ENCODE measurements at regions not wholly inside any gene's neighbourhood (a gene's known extent, or its start where the extent isn't known, plus 50 kb on each side); places are given as distances from the start of the nearest gene placed in this dataset.

DNA sequence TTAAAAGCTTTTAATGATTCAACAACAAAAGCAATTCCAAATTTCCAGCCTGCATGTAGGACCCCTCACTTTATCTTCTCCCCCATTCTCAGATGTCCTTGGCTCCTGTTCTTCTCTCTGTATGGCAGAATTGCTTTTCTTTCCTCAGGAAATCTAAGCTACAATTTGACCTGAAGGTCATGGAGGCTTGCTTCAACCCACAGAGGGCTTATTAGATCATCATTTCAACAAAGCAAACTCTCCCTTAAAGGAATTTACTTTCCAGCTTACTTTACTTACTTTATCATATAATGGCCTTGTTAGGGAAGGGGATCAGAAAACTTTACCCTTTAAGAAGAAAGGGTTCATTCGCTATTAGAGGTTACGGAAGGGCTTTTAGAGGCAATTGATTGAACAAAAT lies 211.5 kb downstream of the RAD51AP2 start:
- FAIRE-seq (no peak), DNase-seq (ENCODE audit: low spot score) (no peak)

DNA sequence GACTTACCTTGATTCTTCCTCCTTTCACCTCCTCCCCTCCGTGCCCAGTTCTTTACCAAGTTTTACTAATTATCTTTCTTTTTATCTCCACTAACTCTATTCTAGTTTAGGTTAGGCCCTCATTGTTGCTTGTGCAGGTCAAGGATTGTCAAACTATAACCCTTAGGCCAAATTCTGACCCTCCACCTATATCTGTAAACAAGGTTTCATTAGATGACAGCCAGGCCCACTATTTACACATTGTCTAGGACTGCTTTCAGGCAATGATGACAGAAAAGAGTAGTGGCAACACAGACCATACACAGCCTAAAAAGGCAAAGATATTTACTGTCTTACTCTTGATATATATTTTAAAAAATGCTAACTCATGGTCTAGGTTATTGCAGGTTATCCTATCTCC lies 212.0 kb downstream of the RAD51AP2 start:
- FAIRE-seq (no peak), DNase-seq (ENCODE audit: low spot score) (no peak)

DNA sequence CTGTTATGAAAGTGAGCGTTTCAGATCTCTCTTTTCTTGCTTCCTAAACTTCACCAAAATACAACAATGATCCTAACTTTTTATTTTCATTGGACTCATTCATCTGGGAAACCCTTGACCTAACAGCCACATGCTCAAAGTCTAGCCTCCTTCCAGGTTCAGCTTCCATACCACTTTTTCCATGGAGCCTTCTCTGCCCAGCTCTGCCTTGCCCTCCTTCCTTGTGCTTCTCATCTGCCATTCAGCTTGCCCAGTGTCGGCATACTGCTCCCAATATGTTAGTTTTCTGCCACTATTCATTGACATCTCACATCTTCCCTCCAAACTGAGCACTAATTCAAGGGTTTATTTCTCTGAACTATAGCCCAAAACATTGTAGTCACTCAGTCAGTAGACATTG lies 214.7 kb downstream of the RAD51AP2 start:
- peak; percentile 40 for DNase-seq (ENCODE audit: low spot score)
- peak; percentile 68 for FAIRE-seq

DNA sequence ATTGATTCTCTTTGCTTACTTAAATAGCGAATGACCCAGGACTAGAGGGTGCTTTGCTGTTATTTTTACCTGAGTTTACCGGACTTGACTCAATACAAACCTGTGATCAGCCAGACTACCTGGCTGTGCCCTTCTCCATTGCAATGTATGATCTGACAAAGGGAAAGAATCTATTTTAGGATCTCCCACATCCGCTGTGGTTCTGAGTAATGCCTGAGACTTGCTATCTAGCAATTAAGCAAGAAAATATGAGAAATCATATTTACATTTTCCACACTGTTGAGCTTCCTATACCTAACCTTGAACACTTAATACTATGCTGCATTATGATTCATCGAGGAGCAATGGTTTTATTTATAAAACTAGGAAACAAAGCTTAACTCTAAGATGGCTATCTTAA lies 215.2 kb downstream of the RAD51AP2 start:
- FAIRE-seq (no peak), DNase-seq (ENCODE audit: low spot score) (peak; percentile 46)

DNA sequence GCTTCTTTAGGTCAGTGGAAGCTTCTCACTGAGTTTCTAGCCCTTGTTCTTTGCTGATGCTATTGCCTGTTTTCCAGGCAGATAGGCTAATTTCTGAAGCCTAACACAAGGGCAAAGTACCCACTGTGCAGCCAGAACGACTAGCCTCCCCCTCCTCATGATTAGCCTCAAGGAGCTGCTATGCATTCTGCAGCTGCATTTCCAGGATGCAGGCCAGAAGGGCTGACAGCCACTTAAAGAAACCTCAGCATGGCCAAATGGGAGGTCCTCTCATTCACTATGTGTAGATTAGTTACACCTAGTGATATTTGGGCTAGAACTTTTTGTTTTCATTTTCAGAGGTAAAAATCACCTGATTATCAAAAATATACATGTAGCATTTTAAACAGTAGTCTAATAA lies 216.0 kb downstream of the RAD51AP2 start:
- DNase-seq (ENCODE audit: low spot score): no peak
- FAIRE-seq: no peak

DNA sequence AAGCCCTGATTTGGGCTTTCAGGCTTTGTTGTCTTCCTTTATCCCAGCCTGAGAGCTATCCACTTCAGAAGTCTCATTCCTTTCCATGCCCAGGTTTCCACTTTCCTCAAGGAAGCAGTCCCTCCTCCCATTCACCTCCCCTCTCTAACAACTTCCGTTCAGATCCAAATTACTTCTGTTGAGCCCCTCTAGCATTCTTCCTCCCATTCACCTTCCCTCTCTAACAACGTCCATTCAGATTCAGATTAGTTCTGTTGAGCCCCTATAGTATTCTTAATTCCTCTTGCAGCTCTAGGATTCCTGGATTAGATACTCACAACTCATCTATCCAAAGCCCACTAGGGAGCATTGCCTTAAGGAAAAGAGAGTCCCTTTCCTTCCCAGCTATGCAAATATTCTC lies 216.8 kb downstream of the RAD51AP2 start:
- no peak for FAIRE-seq
- no peak for DNase-seq (ENCODE audit: low spot score)

DNA sequence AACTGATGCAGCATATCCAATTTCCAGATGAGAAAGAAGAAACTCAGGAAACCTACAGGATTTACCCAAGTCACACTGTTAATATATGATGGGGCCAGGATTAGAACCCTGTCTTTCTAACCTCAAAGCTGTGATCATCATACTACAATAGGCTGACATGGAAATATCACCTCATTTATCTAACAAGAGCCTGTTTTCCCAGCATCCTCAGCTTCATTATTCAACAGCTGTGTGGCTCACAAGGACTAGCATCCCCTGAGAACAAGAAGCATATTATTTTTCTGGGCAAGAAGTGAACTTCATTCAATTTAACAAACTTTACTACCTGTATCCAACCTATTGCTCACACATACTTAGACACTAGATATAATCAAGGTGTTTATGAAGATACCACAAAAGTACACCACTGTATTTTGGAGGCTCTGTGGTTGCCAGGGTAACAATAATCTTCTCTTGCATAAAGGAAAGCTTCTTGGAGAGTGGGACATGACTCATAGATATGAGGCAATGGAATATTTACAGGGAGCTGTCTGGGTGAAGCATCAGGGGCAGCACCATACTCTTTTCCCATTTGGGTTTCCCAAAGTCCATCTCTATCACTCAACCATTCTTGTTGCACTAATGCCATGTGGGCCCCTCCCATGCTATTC lies 218.2 kb downstream of the RAD51AP2 start:
- FAIRE-seq: no peak
- DNase-seq (ENCODE audit: low spot score): peak; percentile 76

DNA sequence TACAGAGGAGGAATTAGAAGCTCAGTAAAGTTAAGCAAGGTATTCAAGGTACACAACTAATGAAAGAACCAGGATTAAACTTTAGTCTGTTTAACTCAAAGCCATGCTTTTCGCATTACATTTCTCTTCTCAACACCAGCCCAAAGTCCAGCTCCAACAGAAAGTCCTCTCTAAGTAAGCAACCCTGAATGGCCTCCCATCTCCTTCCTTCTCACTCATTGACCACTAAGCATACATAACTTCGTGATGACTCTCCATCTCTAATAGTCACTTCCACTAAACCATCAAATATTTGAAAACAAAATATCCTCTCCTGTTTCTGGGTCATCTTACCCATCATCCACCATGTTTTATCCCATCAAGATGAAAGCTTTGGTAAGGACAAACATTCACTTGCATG lies 219.8 kb downstream of the RAD51AP2 start:
- FAIRE-seq: no peak

DNA sequence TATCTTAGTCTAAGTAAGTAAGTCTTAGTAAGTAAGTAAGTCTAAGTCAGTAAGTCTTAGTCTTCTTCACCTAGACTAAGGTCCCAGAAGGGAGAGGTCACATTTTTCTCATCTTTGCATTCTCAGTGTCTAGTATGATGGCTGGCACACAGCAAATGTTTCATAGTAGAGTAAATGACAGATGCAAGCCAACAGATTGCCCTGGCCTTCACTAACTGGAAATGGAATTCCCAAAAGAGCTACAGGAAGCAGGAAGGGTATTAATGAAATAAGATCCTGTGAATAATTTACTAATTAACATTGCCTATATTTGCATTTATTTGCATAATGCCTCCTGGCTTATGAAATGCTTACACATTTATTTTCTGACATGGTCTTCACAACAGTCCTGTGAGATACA lies 221.6 kb downstream of the RAD51AP2 start:
- FAIRE-seq (no peak), DNase-seq (ENCODE audit: low spot score) (no peak)

More for the DNA sequence above, 219.8 kb downstream of the RAD51AP2 start:
- no peak for DNase-seq (ENCODE audit: low spot score)

DNA sequence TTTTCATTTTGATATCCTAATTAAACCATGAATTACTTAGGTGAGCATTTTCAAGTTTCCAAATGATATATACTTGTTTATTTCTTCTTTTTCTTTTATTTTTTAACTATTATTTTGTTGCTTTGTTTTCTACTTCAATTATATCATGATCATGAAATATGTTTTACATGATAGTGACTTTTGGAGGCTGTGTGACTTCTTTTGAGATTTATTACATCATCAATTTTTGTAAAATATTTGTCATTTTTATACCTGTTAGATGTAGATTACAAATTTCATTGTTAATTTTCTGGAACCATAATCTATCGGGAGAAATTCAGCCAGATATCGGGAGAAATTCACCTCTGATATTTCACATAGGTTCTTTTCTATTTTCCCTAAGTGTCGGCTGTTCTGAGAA lies 228.6 kb downstream of the RAD51AP2 start:
- FAIRE-seq: no peak
- no peak for DNase-seq (ENCODE audit: low spot score)

DNA sequence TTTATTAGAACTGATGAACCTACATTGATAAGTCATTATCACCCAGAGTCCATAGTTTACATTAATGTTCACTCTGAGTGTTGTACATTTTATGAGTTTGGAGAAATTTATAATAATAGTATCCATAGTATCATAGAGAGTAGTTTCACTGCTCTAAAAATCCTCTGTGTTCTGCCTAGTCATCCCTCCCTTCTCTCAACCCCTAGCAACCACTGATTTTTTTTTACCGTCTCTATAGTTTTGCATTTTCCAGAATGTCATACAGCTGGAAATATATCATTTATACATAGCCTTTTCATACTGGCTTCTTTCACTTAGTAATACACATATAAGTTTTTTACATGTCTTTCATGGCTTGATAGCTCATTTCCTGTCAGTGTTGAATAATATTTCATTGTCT lies 231.1 kb downstream of the RAD51AP2 start:
- FAIRE-seq: no peak
- no peak for DNase-seq (ENCODE audit: low spot score)

DNA sequence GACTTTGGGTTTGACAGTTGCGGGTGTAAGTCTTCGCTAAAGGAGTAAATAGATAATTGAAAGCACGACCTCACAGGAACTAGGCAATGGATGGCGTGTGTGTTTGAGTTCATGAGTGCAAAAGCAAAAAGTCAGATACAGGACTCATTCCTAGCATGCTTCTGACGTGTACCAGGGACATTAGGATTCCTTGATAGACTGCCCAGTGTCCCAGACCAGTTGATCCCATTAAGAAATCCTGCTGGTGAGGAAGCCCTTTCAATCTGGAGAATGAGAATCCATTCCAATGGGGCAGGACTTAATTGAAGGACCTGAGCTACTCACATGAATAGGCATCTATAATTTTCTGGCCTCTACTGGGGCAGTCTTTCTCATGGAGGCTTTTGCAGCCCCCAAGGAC lies 235.4 kb downstream of the RAD51AP2 start:
- FAIRE-seq (no peak), DNase-seq (ENCODE audit: low spot score) (no peak)

DNA sequence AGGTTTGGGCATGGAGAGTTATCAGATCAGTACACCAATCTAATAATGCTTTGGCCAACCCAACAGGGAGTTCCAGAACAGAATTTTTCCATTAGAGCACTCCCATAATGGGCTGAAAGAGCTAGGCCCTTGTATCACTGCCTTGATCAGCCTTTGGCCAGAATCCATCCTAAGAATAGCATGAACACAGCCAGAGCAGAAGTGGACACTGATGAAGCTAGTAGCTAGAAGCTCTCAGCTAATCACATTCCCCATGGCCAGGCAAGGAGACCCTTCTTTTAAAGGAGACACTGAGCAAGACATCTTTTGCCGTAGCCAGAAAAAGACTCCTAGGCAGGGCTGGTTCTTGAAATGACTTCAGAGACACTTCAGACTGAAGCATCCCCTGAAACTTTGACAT lies 236.0 kb downstream of the RAD51AP2 start:
- FAIRE-seq (no peak), DNase-seq (ENCODE audit: low spot score) (no peak)

DNA sequence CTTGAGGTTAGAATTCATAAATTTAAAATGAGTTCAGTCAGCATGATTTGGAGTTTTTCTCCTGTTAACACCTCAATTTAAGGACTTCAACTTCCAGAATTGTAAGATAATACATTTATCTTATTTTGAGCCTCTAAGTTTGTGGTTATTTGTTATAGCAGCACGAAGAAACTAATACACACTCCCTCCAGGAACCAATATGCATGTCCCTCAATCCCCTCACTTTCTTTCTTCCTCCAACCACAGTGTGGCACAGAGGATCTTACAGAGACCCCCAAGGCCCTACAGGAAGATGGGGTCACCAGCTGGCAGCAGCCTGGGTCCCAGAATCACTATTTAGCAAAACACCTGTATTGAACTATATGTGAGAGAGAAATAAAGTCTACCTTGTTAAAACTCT lies 242.0 kb downstream of the RAD51AP2 start:
- DNase-seq (ENCODE audit: low spot score) (no peak), FAIRE-seq (no peak)

DNA sequence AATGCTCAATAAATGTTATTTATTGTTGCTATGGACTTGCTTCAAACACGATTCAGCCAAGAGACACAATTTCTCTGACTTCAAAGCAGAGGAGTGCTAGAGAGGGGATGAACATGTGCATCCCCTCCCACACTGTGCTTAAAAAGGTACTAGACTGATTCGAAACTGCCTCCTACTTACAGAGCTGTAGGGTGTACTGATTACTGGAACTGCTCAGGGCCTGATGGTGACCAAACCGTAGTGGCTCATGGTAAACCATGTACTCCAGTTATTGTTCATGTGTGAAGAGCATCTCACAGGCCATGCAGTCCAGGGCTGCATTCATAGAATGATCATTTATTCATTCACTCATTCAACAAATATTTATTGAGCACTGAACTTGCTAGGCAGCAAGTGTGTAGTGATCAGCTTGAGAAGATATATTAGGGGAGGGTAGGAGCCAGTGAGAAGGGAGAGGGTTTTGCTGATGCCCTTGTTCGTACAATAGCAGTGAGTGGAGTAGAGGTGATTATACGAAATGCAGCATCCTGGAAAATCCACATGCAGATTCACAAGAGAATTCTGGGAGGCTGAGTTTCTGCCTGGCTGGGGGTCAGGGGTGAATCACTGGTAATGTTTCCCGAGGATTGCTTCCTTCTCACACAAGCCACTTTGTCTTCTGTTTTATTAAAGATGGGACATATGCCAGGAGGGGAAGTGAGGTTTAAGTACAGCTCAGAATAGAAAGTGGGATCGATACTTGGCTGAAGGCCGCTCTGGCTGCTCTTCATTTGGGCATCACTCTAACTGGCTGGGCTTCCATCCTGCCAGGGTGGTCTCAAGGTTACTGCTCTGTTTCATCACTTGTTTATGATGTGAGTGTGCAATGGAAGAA lies 245.4 kb downstream of the RAD51AP2 start:
- peak; percentile 34 for DNase-seq (ENCODE audit: low spot score)
- FAIRE-seq: no peak

DNA sequence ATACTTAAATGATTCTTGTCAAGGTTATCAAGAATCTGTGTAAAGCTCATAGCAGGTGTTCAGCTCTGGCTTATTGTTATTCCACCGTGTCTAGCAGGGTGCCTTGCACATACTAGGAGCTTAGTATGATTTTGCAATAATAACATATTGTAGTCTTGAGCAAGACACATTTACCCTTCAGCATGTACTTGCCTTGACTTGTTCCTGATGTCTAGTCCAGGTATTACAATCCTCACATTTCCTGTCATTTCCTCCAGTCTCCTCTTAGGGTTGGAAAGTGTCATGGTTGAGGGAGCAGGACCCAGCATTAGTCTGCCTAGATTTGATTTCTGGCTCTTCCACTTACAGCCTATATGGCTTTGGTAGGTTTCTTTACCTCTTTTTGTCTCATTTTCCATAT lies 246.1 kb downstream of the RAD51AP2 start:
- FAIRE-seq (no peak), DNase-seq (ENCODE audit: low spot score) (no peak)

DNA sequence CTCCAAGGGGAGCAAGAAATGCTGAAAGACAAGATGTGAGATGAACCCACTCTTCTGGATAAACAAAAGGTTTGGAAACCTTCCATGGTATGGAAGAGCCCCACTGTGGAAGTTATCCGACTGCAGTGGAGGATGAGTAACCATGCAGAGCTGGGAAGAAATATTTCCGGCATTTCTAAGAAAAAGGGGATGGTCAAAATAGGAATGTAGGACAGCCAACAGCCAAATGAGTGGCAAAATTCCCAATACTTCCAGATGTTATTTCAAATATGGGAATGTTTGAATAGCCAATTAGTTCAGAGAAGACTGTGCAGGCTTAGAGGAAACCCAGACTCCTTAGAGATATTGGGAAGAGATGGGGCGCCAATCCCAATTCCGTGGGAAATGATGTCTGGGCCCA lies 246.8 kb downstream of the RAD51AP2 start:
- FAIRE-seq (no peak), DNase-seq (ENCODE audit: low spot score) (peak; percentile 19)

DNA sequence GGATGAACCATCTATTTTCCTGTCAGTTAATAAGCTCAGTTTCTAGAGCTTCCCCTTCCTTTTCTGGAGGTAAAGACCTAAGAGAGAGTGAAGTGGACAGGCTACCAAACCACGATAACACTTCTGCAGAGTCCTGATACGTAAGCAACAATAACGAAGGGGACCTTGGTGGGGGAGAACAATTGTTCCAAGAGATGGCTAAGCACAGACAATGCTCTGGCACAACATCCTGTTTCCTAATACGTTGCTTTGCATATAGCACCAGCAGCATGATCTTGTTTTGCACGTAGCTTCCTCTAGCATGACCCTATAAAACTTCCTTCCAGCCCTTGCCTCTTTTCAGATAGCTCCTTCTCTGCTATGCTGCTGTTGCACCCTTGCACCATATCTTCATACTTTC lies 247.3 kb downstream of the RAD51AP2 start:
- no peak for FAIRE-seq
- DNase-seq (ENCODE audit: low spot score): no peak

DNA sequence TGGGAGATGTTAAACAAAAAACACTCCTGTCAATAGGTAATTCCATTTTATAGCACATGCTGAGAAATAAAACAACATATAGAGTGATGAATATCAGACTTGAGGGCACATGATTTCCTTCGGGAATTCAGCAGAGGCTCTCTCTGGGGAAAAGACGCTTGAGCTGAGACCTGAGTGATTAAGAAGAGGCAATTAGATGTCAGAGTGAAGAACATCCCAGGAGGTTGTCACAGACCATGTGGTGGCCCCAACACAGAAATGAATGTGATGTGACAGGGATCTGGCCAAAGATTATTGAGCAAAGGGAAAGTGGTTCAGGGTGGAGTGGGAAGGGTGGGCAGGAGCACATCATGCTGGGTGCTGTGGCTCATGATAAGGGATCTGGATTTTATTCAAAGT lies 254.7 kb downstream of the RAD51AP2 start:
- FAIRE-seq (no peak), DNase-seq (ENCODE audit: low spot score) (no peak)

DNA sequence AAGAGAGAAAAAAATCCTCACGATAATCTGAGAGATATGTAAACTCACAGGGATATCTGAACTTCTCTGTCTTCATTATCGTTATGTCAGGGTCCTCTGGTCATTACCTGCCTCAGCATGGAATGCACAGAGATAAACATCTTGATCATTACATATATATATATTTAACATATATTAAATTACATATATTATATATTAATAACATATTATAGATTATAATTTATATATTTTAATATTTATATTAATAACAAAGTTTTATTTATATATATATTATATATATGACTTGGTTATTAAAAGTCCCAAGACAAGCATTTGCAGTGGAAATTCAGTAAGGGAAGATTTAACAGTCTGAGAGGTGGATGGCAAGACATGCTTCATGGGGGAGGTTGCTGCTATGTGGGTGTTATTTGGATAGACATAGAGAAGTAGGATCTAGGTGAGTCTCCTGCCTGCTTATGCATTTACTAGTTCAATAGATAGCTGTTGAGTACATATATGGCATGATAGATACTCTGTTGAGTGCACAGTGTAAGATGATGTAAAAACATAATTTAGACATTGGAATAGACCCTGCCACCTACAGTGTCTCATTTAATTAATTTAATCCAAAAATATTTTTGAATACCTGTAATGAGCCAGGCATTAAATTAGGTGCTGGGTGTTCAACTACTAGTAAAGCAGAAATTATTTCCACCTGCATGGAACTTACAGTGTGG lies 255.2 kb downstream of the RAD51AP2 start:
- FAIRE-seq (no peak), DNase-seq (ENCODE audit: low spot score) (no peak)

DNA sequence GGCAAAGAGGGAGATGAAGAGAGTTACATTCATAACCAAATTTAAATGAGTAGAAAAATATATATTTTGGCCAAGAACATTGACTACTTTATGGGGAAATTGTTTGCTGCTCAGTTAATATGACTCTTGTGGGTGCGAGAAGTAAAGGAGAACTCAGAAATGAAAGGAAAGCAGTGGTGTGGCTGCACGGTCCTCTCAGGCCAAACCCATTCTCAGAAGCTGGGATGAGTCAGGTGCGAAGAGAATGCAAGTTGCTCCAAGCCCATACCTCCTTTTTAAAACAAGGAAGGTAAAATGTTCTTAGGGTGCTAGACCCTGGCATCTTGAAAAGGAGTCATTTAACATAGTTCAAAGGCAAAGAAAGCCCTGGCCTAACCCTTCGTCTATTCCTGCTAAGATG lies 258.6 kb downstream of the RAD51AP2 start:
- FAIRE-seq (no peak), DNase-seq (ENCODE audit: low spot score) (no peak)

DNA sequence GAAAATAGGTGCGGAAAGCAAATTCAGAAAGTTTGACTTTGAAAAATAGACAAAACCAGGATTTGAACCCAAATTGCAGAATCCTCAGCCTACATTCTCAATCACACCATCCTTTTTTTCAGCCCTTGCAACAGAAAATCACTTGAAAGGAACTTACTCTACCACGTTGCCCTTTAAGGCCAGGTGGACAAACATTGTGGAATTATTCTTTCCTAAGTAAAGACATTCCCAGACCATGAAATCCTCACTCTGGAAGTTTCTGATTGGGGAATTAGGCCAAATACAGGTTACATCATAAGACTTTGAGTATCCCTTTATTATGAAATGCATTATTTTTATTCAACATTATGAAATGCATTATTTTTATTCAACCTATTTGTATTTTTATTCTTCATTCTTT lies 259.4 kb downstream of the RAD51AP2 start:
- DNase-seq (ENCODE audit: low spot score) (no peak), FAIRE-seq (no peak)
